Cardiac muscle cell (in vitro differentiated cells and primary cell): ENCODE measurements at regions not wholly inside any gene's neighbourhood (a gene's known extent, or its start where the extent isn't known, plus 50 kb on each side); places are given as distances from the start of the nearest gene placed in this dataset.
A peak's percentile ranks its signal among the peaks of the same experiment; 100 is the strongest.

Experiments
- DNase-seq, 2 donors: peaks; one replicate each; pipeline versions ENCODE4 v3.0.0 to v3.0.0-alpha.2; 2010 to 2017; ENCODE audit warnings: low read depth in 1 of 2, low spot score in 1 of 2
- H3K27ac ChIP-seq: fragments of 200-600 bp; sonication (generic); 2 replicates; pipeline ENCODE4 v1.5.1; 2016
- H3K27me3 ChIP-seq: fragments of 200-600 bp; sonication (generic); 2 replicates; pipeline ENCODE4 v1.6.0; 2016; ENCODE audit warnings: control low read depth
- H3K36me3 ChIP-seq: fragments of 200-600 bp; sonication (generic); 2 replicates; pipeline ENCODE4 v1.5.1; 2016; ENCODE audit warnings: control low read depth
- H3K4me1 ChIP-seq: fragments of 200-600 bp; sonication (generic); 2 replicates; pipeline ENCODE4 v1.8.1; 2017; ENCODE audit warnings: low read depth, mild to moderate bottlenecking, mixed run types
- H3K4me3 ChIP-seq: fragments of 200-600 bp; sonication (generic); 2 replicates; pipeline ENCODE4 v1.5.1; 2016; ENCODE audit warnings: mild to moderate bottlenecking
- H3K9me3 ChIP-seq: fragments of 200-600 bp; sonication (generic); 2 replicates; pipeline ENCODE4 v1.5.1; 2017; ENCODE audit warnings: low read depth, mild to moderate bottlenecking, control low read depth
- CTCF ChIP-seq: IDR thresholded peaks from 2 replicates; pipeline ENCODE4 v1.5.1; 2012; ENCODE audit warnings: low read depth, mild to moderate bottlenecking, low read length

GRCh38 chr12:97938031-97938430, 475.4 kb downstream of the RMST start:
- TF ChIP-seq CTCF = no peak
- Histone ChIP-seq H3K36me3 (no peaks in the 10 kb centered on the region), H3K4me1 (no peaks in the 10 kb centered on the region), H3K4me3 (no peak overlapping the region), H3K9me3 (no peaks in the 10 kb centered on the region), H3K27me3 (no peaks in the 10 kb centered on the region), H3K27ac (no peak overlapping the region)
- no peak for DNase-seq

GRCh38 chr12:97939156-97939555, 476.6 kb downstream of the RMST start:
- no peaks in the 10 kb centered on the region for H3K36me3 ChIP-seq
- DNase-seq = no peak
- H3K4me3 ChIP-seq = no peak overlapping the region
- TF ChIP-seq CTCF = no peak
- H3K27ac ChIP-seq = no peak overlapping the region
- H3K4me1 ChIP-seq = no peaks in the 10 kb centered on the region
- H3K27me3 ChIP-seq = no peaks in the 10 kb centered on the region
- no peaks in the 10 kb centered on the region for H3K9me3 ChIP-seq

GRCh38 chr12:97940105-97940504, 477.5 kb downstream of the RMST start:
- no peak for DNase-seq
- Histone ChIP-seq H3K9me3 (no peaks in the 10 kb centered on the region), H3K4me3 (no peak overlapping the region), H3K27ac (no peak overlapping the region), H3K36me3 (no peaks in the 10 kb centered on the region), H3K27me3 (no peaks in the 10 kb centered on the region), H3K4me1 (no peaks in the 10 kb centered on the region)
- TF ChIP-seq CTCF = no peak

GRCh38 chr12:97940629-97941028, 478.0 kb downstream of the RMST start:
- no peaks in the 10 kb centered on the region for H3K27me3 ChIP-seq
- no peaks in the 10 kb centered on the region for H3K9me3 ChIP-seq
- no peaks in the 10 kb centered on the region for H3K36me3 ChIP-seq
- TF ChIP-seq CTCF = no peak
- no peaks in the 10 kb centered on the region for H3K4me1 ChIP-seq
- no peak overlapping the region for H3K27ac ChIP-seq
- peak in 1 of 2 donors; percentile 5 for DNase-seq
- H3K4me3 ChIP-seq = no peak overlapping the region

- no peak for DNase-seq
- Histone ChIP-seq H3K36me3 (no peaks in the 10 kb centered on the region), H3K9me3 (no peaks in the 10 kb centered on the region), H3K27ac (no peak overlapping the region), H3K27me3 (no peaks in the 10 kb centered on the region), H3K4me3 (no peak overlapping the region), H3K4me1 (no peaks in the 10 kb centered on the region)
- TF ChIP-seq CTCF = no peak
Measured at GRCh38 chr12:97941686-97942354, 479.2 kb downstream of the RMST start.
